GM03348 (cell line): ENCODE measurements at regions not wholly inside any gene's neighbourhood (a gene's known extent, or its start where the extent isn't known, plus 50 kb on each side); places are given as distances from the start of the nearest gene placed in this dataset.
"Not testable (repeated sequence)": the region's sequence is repeated elsewhere in the genome, so short reads cannot be mapped to it uniquely, and the experiment has no call there.

Experiments
- DNase-seq: peaks from one replicate; pipeline ENCODE4 v3.0.0; 2012; ENCODE audit warnings: low spot score

GRCh38 chr2:89296820-89297398 lies 605.4 kb downstream of the RPIA start:
- not testable (repeated sequence) for DNase-seq

GRCh38 chr2:89299196-89299595 lies 607.7 kb downstream of the RPIA start:
- not testable (repeated sequence) for DNase-seq

- DNase-seq = not testable (repeated sequence)
Measured at GRCh38 chr2:89305623-89306022, 614.1 kb downstream of the RPIA start.

GRCh38 chr2:89306869-89307637 lies 615.6 kb downstream of the RPIA start:
- DNase-seq = not testable (repeated sequence)

GRCh38 chr2:89318990-89319389 lies 627.5 kb downstream of the RPIA start:
- DNase-seq = not testable (repeated sequence)

- not testable (repeated sequence) for DNase-seq
Measured at GRCh38 chr2:89325894-89326293, 634.4 kb downstream of the RPIA start.

- not testable (repeated sequence) for DNase-seq
Measured at GRCh38 chr2:89326455-89326854, 635.0 kb downstream of the RPIA start.

- not testable (repeated sequence) for DNase-seq
Measured at GRCh38 chr2:89328790-89329189, 637.3 kb downstream of the RPIA start.
